Stomach (tissue), 4 donors: ENCODE measurements at regions not wholly inside any gene's neighbourhood (a gene's known extent, or its start where the extent isn't known, plus 50 kb on each side); places are given as distances from the start of the nearest gene placed in this dataset.

Experiments
- EP300 ChIP-seq: sonication (generic); formaldehyde crosslinking; IDR thresholded peaks from one replicate; pipeline ENCODE4 v1.6.1; 2017; ENCODE audit warnings: antibody characterized with exemption
- POLR2A ChIP-seq, 4 donors: fragments of 450-650 bp; IDR thresholded peaks; one replicate each; pipeline ENCODE4 v1.6.1; 2016; ENCODE audit warnings: antibody characterized with exemption in 4 of 4, control low read depth in 2 of 4, mild to moderate bottlenecking in 1 of 4, moderate library complexity in 1 of 4

GRCh38 chr9:26371236-26371635 is 521.4 kb downstream of the CAAP1 start:
- TF ChIP-seq POLR2A (IDR thresholded peaks at IDR 0.05) (no peak), EP300 (no peak)
